ENCODE measurements at regions not wholly inside any gene's neighbourhood (a gene's known extent, or its start where the extent isn't known, plus 50 kb on each side); places are given as distances from the start of the nearest gene placed in this dataset.

- TF ChIP-seq ZNF687 (IDR thresholded peaks at IDR 0.05): no peak
Measured at GRCh38 chr1:73066866-73067265, 784.5 kb upstream of the NEGR1 start (continued).

DNA sequence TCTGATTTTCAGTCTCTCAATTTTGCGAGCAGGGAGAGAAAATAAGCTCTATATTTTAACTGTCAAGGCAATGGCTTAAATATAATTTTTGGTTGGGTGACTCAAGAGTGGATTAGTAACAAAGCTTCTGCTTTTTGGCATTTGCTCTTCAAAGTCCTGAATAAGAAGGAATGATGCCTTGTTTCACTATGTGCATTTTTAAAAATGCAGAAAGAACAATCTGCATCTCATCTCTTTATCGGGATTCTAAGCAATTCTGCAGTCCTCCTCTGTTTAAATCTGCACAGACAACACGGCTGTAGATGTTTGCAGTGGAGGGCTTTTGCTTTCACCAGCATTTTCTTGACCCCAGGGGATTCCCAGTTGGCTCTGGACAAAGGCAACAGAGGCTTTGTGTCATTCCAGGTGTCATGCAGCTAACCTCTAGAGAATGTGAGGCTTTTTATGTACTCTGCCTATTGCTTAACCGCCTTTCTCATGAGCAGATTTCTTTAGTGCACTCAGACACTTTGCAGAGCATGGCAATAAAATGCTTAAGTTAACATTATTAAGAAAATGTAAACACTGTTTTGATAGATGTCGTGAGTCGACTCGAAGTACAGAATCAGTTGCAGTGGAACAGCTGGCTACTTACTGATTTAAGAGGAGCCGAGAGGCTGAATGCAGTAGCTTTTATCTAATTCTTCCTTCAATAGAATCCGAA, 783.2 kb upstream of the NEGR1 start:
- DNase-seq (ENCODE audit: low read depth, low spot score) (no peak), ATAC-seq (no peak), FAIRE-seq (no peak)
- ChIA-PET CTCF (no interaction called here), RAD21 (ENCODE audit: unreplicated experiment) (no interaction called here), SMC1A (ENCODE audit: uncharacterized antibody, unreplicated experiment) (interaction anchor here (1.4 to 1.6 kb wide), 2 partner anchors 9 to 18 kb away, joined by 3 to 4 read pairs; no protein-coding TSS in a partner anchor), POLR2A (no interaction called here)
- H3K4me3 ChIP-seq: no peak overlapping the region
- H3K79me2 ChIP-seq (ENCODE audit: control insufficient read depth, insufficient read depth, low read length): no peaks in the 10 kb centered on the region
- H3K4me1 ChIP-seq (ENCODE audit: control insufficient read depth, insufficient read depth, low read length): no peaks in the 10 kb centered on the region
- H3K9me3 ChIP-seq (replicated peaks; ENCODE audit: control insufficient read depth, insufficient read depth, low read length): no peaks in the 10 kb centered on the region
- no peak overlapping the region for H3K9ac ChIP-seq (ENCODE audit: control insufficient read depth, insufficient read depth, low read length)
- no peaks in the 10 kb centered on the region for H3K36me3 ChIP-seq (ENCODE audit: control insufficient read depth in 2 of 2, insufficient read depth in 2 of 2, low read length in 1 of 2)
- H2AFZ ChIP-seq (ENCODE audit: control insufficient read depth, low read depth, low read length): no peak overlapping the region
- no peaks in the 10 kb centered on the region for H4K20me1 ChIP-seq (ENCODE audit: control insufficient read depth, insufficient read depth)
- no TSS peak for BruUV-seq (replicated peaks)
- intact Hi-C loops (cut with micrococcal nuclease; ENCODE audit: unreplicated experiment) (no loop called here), in situ Hi-C loops (cut with MboI) (no loop called here)
- no peak overlapping the region for H3K27ac ChIP-seq (ENCODE audit: control insufficient read depth, insufficient read depth)
- H3K4me2 ChIP-seq (ENCODE audit: control insufficient read depth, insufficient read depth): no peak overlapping the region
- no peaks in the 10 kb centered on the region for H3K27me3 ChIP-seq (replicated peaks in 1 of 2; ENCODE audit: control insufficient read depth in 2 of 2, insufficient read depth in 2 of 2, low read length in 1 of 2)
- WGBS (ENCODE audit: insufficient coverage, insufficient replicate concordance, low lambda C conversion rate, missing lambda C conversion rate): 2% methylated on average over 9 of the region's 9 CpGs
- TF ChIP-seq MEF2B (IDR thresholded peaks at IDR 0.05; ENCODE audit: partially characterized antibody, poor library complexity, severe bottlenecking) (no peak), IRF3 (IDR thresholded peaks at IDR 0.05) (no peak), EP300 (IDR thresholded peaks at IDR 0.05; ENCODE audit: borderline replicate concordance in 1 of 2, control insufficient read depth in 1 of 2, low read depth in 2 of 2, low read length in 2 of 2) (no peak), RAD51 (IDR thresholded peaks at IDR 0.05) (no peak), NFIC (IDR thresholded peaks at IDR 0.05; ENCODE audit: low read depth, low read length) (no peak), PAX5 (IDR thresholded peaks at IDR 0.05; ENCODE audit: borderline replicate concordance, low read depth, low read length) (no peak), NR2F1 (conservative IDR thresholded peaks at IDR 0.05) (no peak), JUNB (IDR thresholded peaks at IDR 0.05) (no peak), FOS (IDR thresholded peaks at IDR 0.05; ENCODE audit: borderline replicate concordance, extremely low read depth, insufficient read length) (no peak), EED (IDR thresholded peaks at IDR 0.05; ENCODE audit: low read depth) (no peak), ETV6 (conservative IDR thresholded peaks at IDR 0.05 in 1 of 2, IDR thresholded peaks at IDR 0.05 in 1 of 2; ENCODE audit: borderline replicate concordance in 1 of 2, low read depth in 1 of 2) (no peak)
- TF ChIP-seq, protein P1, sequence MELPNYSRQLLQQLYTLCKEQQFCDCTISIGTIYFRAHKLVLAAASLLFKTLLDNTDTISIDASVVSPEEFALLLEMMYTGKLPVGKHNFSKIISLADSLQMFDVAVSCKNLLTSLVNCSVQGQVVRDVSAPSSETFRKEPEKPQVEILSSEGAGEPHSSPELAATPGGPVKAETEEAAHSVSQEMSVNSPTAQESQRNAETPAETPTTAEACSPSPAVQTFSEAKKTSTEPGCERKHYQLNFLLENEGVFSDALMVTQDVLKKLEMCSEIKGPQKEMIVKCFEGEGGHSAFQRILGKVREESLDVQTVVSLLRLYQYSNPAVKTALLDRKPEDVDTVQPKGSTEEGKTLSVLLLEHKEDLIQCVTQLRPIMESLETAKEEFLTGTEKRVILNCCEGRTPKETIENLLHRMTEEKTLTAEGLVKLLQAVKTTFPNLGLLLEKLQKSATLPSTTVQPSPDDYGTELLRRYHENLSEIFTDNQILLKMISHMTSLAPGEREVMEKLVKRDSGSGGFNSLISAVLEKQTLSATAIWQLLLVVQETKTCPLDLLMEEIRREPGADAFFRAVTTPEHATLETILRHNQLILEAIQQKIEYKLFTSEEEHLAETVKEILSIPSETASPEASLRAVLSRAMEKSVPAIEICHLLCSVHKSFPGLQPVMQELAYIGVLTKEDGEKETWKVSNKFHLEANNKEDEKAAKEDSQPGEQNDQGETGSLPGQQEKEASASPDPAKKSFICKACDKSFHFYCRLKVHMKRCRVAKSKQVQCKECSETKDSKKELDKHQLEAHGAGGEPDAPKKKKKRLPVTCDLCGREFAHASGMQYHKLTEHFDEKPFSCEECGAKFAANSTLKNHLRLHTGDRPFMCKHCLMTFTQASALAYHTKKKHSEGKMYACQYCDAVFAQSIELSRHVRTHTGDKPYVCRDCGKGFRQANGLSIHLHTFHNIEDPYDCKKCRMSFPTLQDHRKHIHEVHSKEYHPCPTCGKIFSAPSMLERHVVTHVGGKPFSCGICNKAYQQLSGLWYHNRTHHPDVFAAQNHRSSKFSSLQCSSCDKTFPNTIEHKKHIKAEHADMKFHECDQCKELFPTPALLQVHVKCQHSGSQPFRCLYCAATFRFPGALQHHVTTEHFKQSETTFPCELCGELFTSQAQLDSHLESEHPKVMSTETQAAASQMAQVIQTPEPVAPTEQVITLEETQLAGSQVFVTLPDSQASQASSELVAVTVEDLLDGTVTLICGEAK (IDR thresholded peaks at IDR 0.05; ENCODE audit: borderline replicate concordance): no peak
